Fibroblast of mammary gland (primary cell): ENCODE measurements at regions not wholly inside any gene's neighbourhood (a gene's known extent, or its start where the extent isn't known, plus 50 kb on each side); places are given as distances from the start of the nearest gene placed in this dataset.
A peak's percentile ranks its signal among the peaks of the same experiment; 100 is the strongest.
"Not testable (repeated sequence)": the region's sequence is repeated elsewhere in the genome, so short reads cannot be mapped to it uniquely, and the experiment has no call there.

ENCODE experiments used
- DNase-seq: peaks from one replicate; pipeline ENCODE4 v3.0.0-alpha.2; 2010; ENCODE audit warnings: low read depth
- H3K4me3 ChIP-seq: 2 replicates; pipeline ENCODE4 v1.5.1; 2011; ENCODE audit warnings: low read depth, mild to moderate bottlenecking, low read length, moderate library complexity; ENCODE audit not compliant: control insufficient read depth
- TF ChIP-seq, protein P1 (sequence below): conservative IDR thresholded peaks from 2 replicates; pipeline ENCODE4 v1.5.1; 2011; ENCODE audit warnings: low read depth, low read length, inconsistent platforms; ENCODE audit not compliant: control insufficient read depth, insufficient read depth

DNA sequence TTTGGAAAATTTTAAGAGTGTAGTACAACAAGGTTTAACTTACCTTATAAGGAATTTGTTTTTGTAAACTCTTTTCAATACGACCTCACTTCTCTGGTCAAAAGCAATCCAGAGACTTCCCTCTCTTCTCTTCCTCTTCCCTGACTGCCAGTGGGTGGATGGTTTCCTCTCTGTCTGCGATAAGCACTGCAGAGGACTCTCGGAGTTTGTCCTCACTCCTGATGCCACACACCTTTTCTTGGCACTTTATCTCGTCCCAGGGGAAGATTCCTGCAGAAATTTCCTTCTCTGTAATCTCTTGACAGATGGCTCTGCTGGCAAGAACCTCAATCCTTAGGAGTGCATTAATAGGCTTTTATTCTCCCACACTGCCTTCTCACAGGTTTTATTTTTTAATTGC, 641.6 kb downstream of the NR2F1-AS1 start:
- TF ChIP-seq, protein P1, sequence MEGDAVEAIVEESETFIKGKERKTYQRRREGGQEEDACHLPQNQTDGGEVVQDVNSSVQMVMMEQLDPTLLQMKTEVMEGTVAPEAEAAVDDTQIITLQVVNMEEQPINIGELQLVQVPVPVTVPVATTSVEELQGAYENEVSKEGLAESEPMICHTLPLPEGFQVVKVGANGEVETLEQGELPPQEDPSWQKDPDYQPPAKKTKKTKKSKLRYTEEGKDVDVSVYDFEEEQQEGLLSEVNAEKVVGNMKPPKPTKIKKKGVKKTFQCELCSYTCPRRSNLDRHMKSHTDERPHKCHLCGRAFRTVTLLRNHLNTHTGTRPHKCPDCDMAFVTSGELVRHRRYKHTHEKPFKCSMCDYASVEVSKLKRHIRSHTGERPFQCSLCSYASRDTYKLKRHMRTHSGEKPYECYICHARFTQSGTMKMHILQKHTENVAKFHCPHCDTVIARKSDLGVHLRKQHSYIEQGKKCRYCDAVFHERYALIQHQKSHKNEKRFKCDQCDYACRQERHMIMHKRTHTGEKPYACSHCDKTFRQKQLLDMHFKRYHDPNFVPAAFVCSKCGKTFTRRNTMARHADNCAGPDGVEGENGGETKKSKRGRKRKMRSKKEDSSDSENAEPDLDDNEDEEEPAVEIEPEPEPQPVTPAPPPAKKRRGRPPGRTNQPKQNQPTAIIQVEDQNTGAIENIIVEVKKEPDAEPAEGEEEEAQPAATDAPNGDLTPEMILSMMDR: no peak
- H3K4me3 ChIP-seq: no peak overlapping the region
- peak; percentile 2 for DNase-seq

DNA sequence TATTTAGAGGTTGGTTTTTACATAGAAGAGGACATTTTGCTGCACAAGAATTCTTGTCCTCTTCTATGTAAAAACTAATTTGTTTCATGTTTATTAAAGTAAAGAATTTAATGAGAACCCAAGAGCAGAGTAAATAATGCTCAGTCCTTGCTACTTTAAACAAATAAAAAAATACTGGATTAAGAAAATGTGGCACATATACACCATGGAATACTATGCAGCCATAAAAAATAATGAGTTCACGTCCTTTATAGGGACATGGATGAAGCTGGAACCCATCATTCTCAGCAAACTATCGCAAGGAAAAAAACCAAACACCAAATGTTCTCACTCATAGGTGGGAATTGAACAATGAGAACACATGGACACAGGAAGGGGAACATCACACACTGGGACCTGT, 643.6 kb downstream of the NR2F1-AS1 start:
- DNase-seq, H3K4me3 ChIP-seq: not testable (repeated sequence)

DNA sequence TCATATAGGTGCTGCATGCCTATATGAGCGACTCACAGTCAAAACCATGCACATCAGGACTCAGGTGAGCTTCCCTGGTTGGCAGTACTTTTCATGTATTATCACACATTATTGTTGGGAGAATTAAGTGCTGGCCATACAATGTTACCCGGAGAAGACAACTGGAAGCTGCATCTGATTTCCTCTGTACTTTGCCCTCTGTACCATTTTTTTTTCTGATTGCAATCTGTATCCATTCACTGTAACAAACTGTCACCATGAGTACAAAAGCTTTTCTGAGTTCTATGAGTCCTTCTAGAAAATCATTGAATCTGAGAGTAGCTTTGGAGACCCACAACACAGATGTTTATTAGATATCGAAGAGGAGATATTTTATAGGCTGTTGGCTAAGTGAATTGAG, 651.0 kb downstream of the NR2F1-AS1 start:
- TF ChIP-seq, protein P1: no peak
- no peak overlapping the region for H3K4me3 ChIP-seq
- no peak for DNase-seq

DNA sequence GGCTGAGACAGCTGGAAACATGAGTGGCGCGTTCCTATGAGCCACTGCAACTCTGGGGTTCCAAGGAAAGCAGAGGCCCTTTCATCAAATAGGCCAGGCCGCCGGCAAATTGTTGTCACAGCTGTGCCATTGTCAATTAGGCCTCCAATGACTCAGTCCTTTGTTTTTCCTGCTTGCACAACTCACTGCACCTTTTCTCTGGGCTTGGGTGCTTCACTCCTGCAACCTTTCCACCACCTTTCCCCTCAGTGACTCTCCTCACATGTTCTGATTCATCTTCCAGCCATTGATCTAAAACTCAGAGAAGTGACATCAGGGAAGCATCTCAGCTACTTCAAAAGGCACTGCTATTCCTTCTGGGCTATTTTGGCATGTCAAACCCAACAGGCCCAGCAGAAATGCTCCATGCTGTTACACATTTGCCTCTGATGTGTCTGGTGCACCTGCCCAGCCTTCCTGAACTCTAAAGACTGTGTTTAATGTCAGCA, 653.7 kb downstream of the NR2F1-AS1 start:
- no peak overlapping the region for H3K4me3 ChIP-seq
- TF ChIP-seq, protein P1: no peak
- DNase-seq: no peak

DNA sequence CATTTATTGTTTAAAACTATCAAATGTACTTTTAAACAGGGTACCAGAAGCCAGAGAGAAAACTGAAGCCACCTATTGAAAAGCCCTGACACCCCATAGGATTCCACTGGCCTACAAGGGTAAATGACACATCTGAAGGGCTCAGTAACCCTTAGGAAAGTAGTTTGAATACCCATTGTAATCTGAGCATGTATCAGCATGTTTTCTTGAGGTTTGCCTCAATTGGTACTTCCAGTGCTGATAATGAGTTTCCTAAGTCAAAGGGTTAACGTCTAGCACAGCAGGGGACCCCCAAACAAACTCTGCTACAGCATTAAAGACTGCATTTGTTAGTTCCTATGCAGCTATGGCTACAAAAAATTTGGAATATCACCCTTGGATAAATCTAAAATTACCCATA, 657.1 kb downstream of the NR2F1-AS1 start:
- TF ChIP-seq, protein P1: no peak
- no peak overlapping the region for H3K4me3 ChIP-seq
- no peak for DNase-seq

DNA sequence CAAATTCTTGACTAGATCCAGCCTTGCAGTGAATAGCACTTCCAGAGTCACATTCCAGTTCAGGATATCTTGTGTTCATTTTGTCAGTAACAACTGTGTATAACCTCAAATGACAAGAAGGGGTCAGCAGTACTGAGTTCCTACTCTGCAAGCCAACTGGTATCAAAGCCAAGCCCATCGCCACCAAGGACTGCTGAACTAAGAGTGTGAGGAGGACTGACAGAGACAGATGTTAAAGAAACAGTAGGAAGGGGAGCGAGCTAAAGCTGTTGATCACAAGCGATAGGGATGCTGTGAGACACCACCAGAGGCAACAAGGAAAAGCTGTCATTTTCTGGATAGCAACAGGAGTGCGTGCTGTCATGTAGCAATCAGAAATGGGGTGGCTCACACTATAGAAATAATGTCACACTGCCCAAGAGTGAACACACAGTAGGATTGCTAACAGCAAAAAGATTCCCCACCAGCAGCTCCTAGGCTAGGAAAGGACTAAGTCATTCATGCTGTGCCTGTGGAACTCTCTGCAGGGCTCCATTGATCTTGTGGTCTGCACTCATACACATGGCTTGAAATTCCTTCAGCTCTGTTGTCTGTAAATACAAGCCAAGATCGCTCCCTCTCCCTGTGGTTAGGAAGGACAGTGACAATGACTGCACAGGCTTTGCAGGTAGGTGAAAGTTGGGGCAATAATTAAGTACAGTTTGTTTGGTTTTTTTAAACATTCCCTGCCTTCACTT, 658.6 kb downstream of the NR2F1-AS1 start:
- DNase-seq: no peak
- TF ChIP-seq, protein P1: no peak
- no peak overlapping the region for H3K4me3 ChIP-seq

DNA sequence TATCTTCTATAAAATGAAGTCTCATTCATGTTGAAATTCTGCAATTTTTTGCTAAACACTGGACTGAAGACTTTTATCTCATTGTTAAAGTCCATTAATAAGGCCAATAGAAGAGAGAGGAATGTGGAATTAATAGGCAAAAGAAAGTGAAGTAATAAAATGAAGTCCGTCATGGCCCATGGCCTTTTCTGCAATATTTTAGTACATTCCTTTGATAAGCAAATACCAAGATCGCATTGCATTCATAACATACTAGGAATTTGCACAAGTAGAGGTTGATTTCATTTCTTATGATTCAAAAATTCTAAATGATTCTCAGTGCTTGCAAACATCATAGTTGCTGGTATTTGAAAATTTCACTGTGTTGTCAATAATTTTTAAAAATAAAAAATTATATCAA, 664.0 kb downstream of the NR2F1-AS1 start:
- TF ChIP-seq, protein P1: no peak
- no peak for DNase-seq

More for the DNA sequence above, 664.0 kb downstream of the NR2F1-AS1 start:
- H3K4me3 ChIP-seq: no peak overlapping the region
